Neural progenitor cell (in vitro differentiated cells): ENCODE measurements at regions not wholly inside any gene's neighbourhood (a gene's known extent, or its start where the extent isn't known, plus 50 kb on each side); places are given as distances from the start of the nearest gene placed in this dataset.

Source experiments
- DNase-seq: peaks from one replicate; pipeline ENCODE4 v3.0.0-alpha.2; 2016; ENCODE audit warnings: low spot score
- H2AFZ ChIP-seq: fragments of 200-600 bp; sonication (generic); replicated peaks from 2 replicates; pipeline ENCODE4 v1.6.1; 2016; ENCODE audit warnings: antibody characterized with exemption
- H3F3A ChIP-seq: fragments of 200-600 bp; sonication (generic); 2 replicates; pipeline ENCODE4 v1.6.1; 2016; ENCODE audit warnings: antibody characterized with exemption, low read depth
- H3K27ac ChIP-seq: fragments of 200-600 bp; sonication (generic); 2 replicates; pipeline ENCODE4 v1.5.1; 2016; ENCODE audit warnings: mild to moderate bottlenecking
- H3K27me3 ChIP-seq: fragments of 200-600 bp; sonication (generic); 2 replicates; pipeline ENCODE4 v1.6.1; 2016; ENCODE audit warnings: mild to moderate bottlenecking, moderate library complexity
- H3K36me3 ChIP-seq: fragments of 200-600 bp; sonication (generic); 2 replicates; pipeline ENCODE4 v1.5.1; 2016
- H3K4me1 ChIP-seq: fragments of 200-600 bp; sonication (generic); 2 replicates; pipeline ENCODE4 v1.6.1; 2016; ENCODE audit warnings: mixed run types
- H3K4me2 ChIP-seq: fragments of 200-600 bp; sonication (generic); 2 replicates; pipeline ENCODE4 v1.6.1; 2016
- H3K4me3 ChIP-seq: fragments of 200-600 bp; sonication (generic); 2 replicates; pipeline ENCODE4 v1.5.1; 2016
- H3K79me2 ChIP-seq: fragments of 200-600 bp; sonication (generic); 2 replicates; pipeline ENCODE4 v1.6.1; 2016; ENCODE audit warnings: low read depth
- H3K9ac ChIP-seq: fragments of 200-600 bp; sonication (generic); 2 replicates; pipeline ENCODE4 v1.6.1; 2016
- H3K9me3 ChIP-seq: fragments of 200-600 bp; sonication (generic); 2 replicates; pipeline ENCODE4 v1.5.1; 2016; ENCODE audit warnings: low read depth
- H4K20me1 ChIP-seq: fragments of 200-600 bp; sonication (generic); 2 replicates; pipeline ENCODE4 v1.6.1; 2016; ENCODE audit warnings: low read depth
- H3K27ac Mint-ChIP-seq: 3 replicates; pipeline ENCODE4 v1.8.0; 2021; ENCODE audit warnings: mixed read lengths
- H3K27me3 Mint-ChIP-seq: 2 replicates; pipeline ENCODE4 v1.8.0; 2022; ENCODE audit warnings: low read depth, mild to moderate bottlenecking, inconsistent platforms, moderate library complexity, mixed read lengths; ENCODE audit not compliant: insufficient read depth
- H3K36me3 Mint-ChIP-seq: 3 replicates; pipeline ENCODE4 v1.8.0; 2021; ENCODE audit warnings: mixed read lengths
- H3K4me1 Mint-ChIP-seq: 3 replicates; pipeline ENCODE4 v1.8.0; 2021; ENCODE audit warnings: mixed read lengths
- H3K4me3 Mint-ChIP-seq: 3 replicates; pipeline ENCODE4 v1.8.0; 2021; ENCODE audit warnings: mild to moderate bottlenecking, moderate library complexity, mixed read lengths
- H3K9me3 Mint-ChIP-seq: 3 replicates; pipeline ENCODE4 v1.8.0; 2020; ENCODE audit warnings: mixed read lengths
- EZH2 ChIP-seq: fragments of 200-600 bp; sonication (generic); IDR thresholded peaks from 2 replicates; pipeline ENCODE4 v1.6.1; 2017; ENCODE audit warnings: antibody characterized with exemption, mild to moderate bottlenecking, moderate library complexity
- EZH2phosphoT487 ChIP-seq: fragments of 200-600 bp; sonication (generic); IDR thresholded peaks from 2 replicates; pipeline ENCODE4 v1.6.1; 2017; ENCODE audit warnings: antibody characterized with exemption
- TF ChIP-seq, protein P1 (sequence below): fragments of 200-600 bp; sonication (generic); IDR thresholded peaks from 2 replicates; pipeline ENCODE4 v1.5.1; 2017; ENCODE audit warnings: antibody characterized with exemption, mild to moderate bottlenecking

DNA sequence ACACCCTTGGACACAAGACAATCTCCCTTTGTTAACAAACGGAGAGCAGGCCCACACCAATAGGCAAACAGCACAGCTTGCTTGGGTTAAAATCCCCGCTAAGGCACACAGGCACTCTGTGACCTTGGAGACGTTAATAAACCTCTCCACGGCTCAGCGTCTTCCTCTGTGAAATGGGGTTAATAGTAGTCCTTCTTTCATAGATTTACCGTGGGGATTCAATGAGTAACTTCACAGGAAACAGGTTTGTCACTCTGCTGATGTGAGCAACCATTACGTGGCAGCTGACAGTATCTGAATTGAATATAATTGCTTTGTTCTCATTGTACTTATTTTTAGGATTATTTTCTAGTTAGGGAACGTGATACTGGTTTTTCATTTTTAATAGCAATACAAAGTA lies 65.2 kb upstream of the ADRA1B start:
- no peaks in the 10 kb centered on the region for H3K27me3 ChIP-seq
- no peak overlapping the region for H3K4me3 Mint-ChIP-seq
- no peaks in the 10 kb centered on the region for H3K9me3 ChIP-seq
- no peak overlapping the region for H2AFZ ChIP-seq
- H3K4me2 ChIP-seq, result no peak overlapping the region
- no peaks in the 10 kb centered on the region for H3K4me1 ChIP-seq
- H3K4me1 Mint-ChIP-seq, result peaks cover 5% of the 10 kb centered on the region
- no peak for DNase-seq
- no peaks in the 10 kb centered on the region for H3K79me2 ChIP-seq
- H3K27ac ChIP-seq, result no peak overlapping the region
- no peak overlapping the region for H3K27ac Mint-ChIP-seq
- TF ChIP-seq, protein P1, sequence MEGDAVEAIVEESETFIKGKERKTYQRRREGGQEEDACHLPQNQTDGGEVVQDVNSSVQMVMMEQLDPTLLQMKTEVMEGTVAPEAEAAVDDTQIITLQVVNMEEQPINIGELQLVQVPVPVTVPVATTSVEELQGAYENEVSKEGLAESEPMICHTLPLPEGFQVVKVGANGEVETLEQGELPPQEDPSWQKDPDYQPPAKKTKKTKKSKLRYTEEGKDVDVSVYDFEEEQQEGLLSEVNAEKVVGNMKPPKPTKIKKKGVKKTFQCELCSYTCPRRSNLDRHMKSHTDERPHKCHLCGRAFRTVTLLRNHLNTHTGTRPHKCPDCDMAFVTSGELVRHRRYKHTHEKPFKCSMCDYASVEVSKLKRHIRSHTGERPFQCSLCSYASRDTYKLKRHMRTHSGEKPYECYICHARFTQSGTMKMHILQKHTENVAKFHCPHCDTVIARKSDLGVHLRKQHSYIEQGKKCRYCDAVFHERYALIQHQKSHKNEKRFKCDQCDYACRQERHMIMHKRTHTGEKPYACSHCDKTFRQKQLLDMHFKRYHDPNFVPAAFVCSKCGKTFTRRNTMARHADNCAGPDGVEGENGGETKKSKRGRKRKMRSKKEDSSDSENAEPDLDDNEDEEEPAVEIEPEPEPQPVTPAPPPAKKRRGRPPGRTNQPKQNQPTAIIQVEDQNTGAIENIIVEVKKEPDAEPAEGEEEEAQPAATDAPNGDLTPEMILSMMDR, result no peak
- TF ChIP-seq EZH2phosphoT487 (no peak), EZH2 (no peak)
- H3K9ac ChIP-seq, result no peak overlapping the region
- no peaks in the 10 kb centered on the region for H4K20me1 ChIP-seq
- H3K36me3 Mint-ChIP-seq, result no peaks in the 10 kb centered on the region
- no peak overlapping the region for H3K4me3 ChIP-seq
- no peaks in the 10 kb centered on the region for H3K9me3 Mint-ChIP-seq
- H3F3A ChIP-seq, result no peaks in the 10 kb centered on the region
- H3K27me3 Mint-ChIP-seq, result peaks cover 7% of the 10 kb centered on the region
- H3K36me3 ChIP-seq, result no peaks in the 10 kb centered on the region

DNA sequence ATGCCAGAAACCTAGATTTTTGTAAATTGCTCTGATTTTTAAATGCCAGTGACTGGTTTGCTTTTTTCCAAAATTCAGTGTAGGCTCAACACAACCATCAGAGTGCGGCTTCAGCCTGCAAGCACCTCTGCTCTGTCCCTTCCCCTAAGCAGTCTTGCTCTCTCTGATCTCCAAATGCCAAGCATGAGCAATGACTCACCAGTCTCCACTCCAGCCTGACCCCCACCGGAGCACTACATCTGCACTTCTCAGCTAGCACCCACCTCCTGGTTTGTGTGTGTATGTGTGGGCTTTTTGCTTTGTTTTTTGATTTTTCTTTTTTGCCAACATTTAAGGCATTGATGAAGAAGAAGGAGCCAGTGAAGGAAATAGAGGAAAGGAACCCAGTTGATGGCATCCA lies 61.4 kb upstream of the ADRA1B start:
- Mint-ChIP-seq H3K4me3 (no peak overlapping the region), H3K27me3 (peaks cover 4% of the 10 kb centered on the region), H3K4me1 (peaks cover 5% of the 10 kb centered on the region), H3K27ac (no peak overlapping the region), H3K9me3 (no peaks in the 10 kb centered on the region), H3K36me3 (no peaks in the 10 kb centered on the region)
- Histone ChIP-seq H4K20me1 (no peaks in the 10 kb centered on the region), H3K9me3 (no peaks in the 10 kb centered on the region), H3K79me2 (no peaks in the 10 kb centered on the region), H3K27ac (no peak overlapping the region), H3K27me3 (no peaks in the 10 kb centered on the region), H3K4me2 (no peak overlapping the region), H3K4me3 (no peak overlapping the region), H3K4me1 (no peaks in the 10 kb centered on the region), H3K36me3 (no peaks in the 10 kb centered on the region), H3F3A (no peaks in the 10 kb centered on the region), H2AFZ (no peak overlapping the region), H3K9ac (no peak overlapping the region)
- DNase-seq, result no peak
- TF ChIP-seq EZH2phosphoT487 (no peak), EZH2 (no peak)
- TF ChIP-seq, protein P1, result no peak

DNA sequence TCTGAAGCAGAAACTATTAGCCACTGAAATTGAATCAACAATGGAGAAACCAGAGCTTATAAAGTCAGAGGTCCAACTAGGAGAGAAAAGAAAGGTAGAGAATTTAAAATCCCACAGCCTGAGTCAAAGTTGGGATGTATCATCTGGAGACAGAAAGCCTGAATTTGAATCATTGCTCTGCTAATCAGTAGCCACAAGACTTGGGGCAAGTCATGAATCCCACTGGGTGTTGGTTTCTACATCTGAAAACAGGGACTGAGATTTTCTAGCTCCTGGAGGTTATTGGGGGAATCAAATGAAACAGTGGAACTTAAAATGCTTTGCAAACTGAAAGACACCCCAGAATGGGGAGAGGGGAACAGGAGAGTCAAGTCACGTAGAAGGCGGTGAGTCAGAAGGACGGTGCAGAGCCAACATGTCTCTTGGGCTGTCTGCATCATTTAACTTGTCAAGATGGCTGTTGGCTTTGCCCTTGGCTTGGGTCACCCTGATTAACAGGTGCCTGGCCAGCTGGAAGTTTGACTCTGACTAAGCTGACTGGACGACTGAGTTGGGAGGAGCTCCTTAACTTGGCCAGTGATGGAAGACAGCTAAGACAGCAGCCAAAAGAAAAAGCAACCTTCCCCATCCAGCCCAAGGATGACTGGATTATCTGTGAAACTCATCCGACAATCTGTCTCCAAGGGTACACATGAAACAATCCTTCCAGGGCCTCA lies 60.6 kb upstream of the ADRA1B start:
- no peaks in the 10 kb centered on the region for H3K4me1 ChIP-seq
- no peak overlapping the region for H3K4me3 ChIP-seq
- no peak overlapping the region for H3K4me2 ChIP-seq
- no peaks in the 10 kb centered on the region for H3K36me3 Mint-ChIP-seq
- no peaks in the 10 kb centered on the region for H3K27me3 ChIP-seq
- H4K20me1 ChIP-seq, result no peaks in the 10 kb centered on the region
- H3K36me3 ChIP-seq, result no peaks in the 10 kb centered on the region
- no peak overlapping the region for H3K27ac Mint-ChIP-seq
- no peak overlapping the region for H2AFZ ChIP-seq
- no peak overlapping the region for H3K27ac ChIP-seq
- peaks cover 2% of the 10 kb centered on the region for H3K4me1 Mint-ChIP-seq
- H3F3A ChIP-seq, result no peaks in the 10 kb centered on the region
- H3K9me3 ChIP-seq, result no peaks in the 10 kb centered on the region
- DNase-seq, result no peak
- H3K9ac ChIP-seq, result no peak overlapping the region
- TF ChIP-seq, protein P1, result no peak
- TF ChIP-seq EZH2 (no peak), EZH2phosphoT487 (no peak)
- H3K79me2 ChIP-seq, result no peaks in the 10 kb centered on the region
- H3K4me3 Mint-ChIP-seq, result no peak overlapping the region
- no peaks in the 10 kb centered on the region for H3K27me3 Mint-ChIP-seq
- H3K9me3 Mint-ChIP-seq, result no peaks in the 10 kb centered on the region
